HCT116 (cell line): ENCODE measurements at regions not wholly inside any gene's neighbourhood (a gene's known extent, or its start where the extent isn't known, plus 50 kb on each side); places are given as distances from the start of the nearest gene placed in this dataset.
"Not testable (repeated sequence)": the region's sequence is repeated elsewhere in the genome, so short reads cannot be mapped to it uniquely, and the experiment has no call there.

ENCODE experiments used
- ATAC-seq: fragments of 200-7000 bp; cut with Tn5 transposase; 2 replicates; pipeline ENCODE4 v1.9.1; 2020; ENCODE audit warnings: mild to moderate bottlenecking, moderate library complexity
- BruUV-seq: library from RNA; stranded (reverse); fragments of 400-500 nt; replicated peaks from 2 replicates; lab custom pipeline; 2021; lab: Mats Ljungman, UMichigan
- CTCF ChIA-PET: fragments of 300-600 bp; sonication (Branson Sonifier 250); formaldehyde crosslinking; loops from one replicate; lab custom pipeline; 2021; ENCODE audit warnings: antibody characterized with exemption; lab: Charles Lee
- POLR2A ChIA-PET: fragments of 300-600, 350-600 bp; sonication (Branson Sonifier 250); formaldehyde crosslinking; loops from one replicate; lab custom pipeline; 2021; ENCODE audit warnings: antibody characterized with exemption; lab: Charles Lee
- RAD21 ChIA-PET, 2 experiments: fragments of 300-600 bp; sonication (Branson Sonifier 250); formaldehyde crosslinking; loops; one replicate each; lab custom pipeline; 2023; ENCODE audit warnings: low total read pairs in 2 of 2; ENCODE audit not compliant: uncharacterized antibody in 2 of 2, unreplicated experiment in 2 of 2, low non-redundant PET in 1 of 2; lab: Charles Lee
- DNase-seq: peaks from one replicate; pipeline ENCODE4 v3.0.0-alpha.2; 2010; ENCODE audit warnings: low read depth, low spot score
- H2AFZ ChIP-seq: fragments of 200-600 bp; shearing (Covaris generic), sonication (generic); 2 replicates; pipeline ENCODE4 v1.6.1; 2017; ENCODE audit warnings: low read depth, mixed run types, mixed read lengths, antibody characterized with exemption, low read length; ENCODE audit not compliant: poor library complexity, severe bottlenecking
- H3K27ac ChIP-seq: 2 replicates; pipeline ENCODE4 v1.5.1; 2012; ENCODE audit warnings: low read depth, low read length
- H3K27me3 ChIP-seq: fragments of 200-600 bp; sonication (generic); 2 replicates; pipeline ENCODE4 v1.6.1; 2016; ENCODE audit warnings: mixed run types, low read length, mixed read lengths; ENCODE audit not compliant: insufficient read depth
- H3K36me3 ChIP-seq, 2 experiments: fragments of 200-500 bp in 1 of 2; fragments of 200-600 bp in 1 of 2; sonication (Bioruptor generic) in 1 of 2; sonication (generic) in 1 of 2; 2 replicates each; pipeline versions ENCODE4 v1.5.1 to v1.6.1; 2014 to 2016; ENCODE audit warnings: low read length in 2 of 2, inconsistent platforms in 1 of 2, mixed read lengths in 1 of 2, mixed run types in 1 of 2; ENCODE audit not compliant: insufficient read depth in 2 of 2, control insufficient read depth in 1 of 2
- H3K4me1 ChIP-seq, 2 experiments: fragments of 200-600 bp in 1 of 2; sonication (generic) in 1 of 2; 2 replicates each; pipeline versions ENCODE4 v1.5.1 to v1.6.1; 2012 to 2017; ENCODE audit warnings: low read length in 2 of 2, inconsistent platforms in 1 of 2, mild to moderate bottlenecking in 1 of 2, mixed read lengths in 1 of 2, mixed run types in 1 of 2, moderate library complexity in 1 of 2; ENCODE audit not compliant: insufficient read depth in 2 of 2, control insufficient read depth in 1 of 2
- H3K4me2 ChIP-seq: fragments of 200-600 bp; sonication (generic); 2 replicates; pipeline ENCODE4 v1.6.1; 2017; ENCODE audit warnings: mixed run types, low read length, mixed read lengths
- H3K4me3 ChIP-seq, 2 experiments: fragments of 200-600 bp in 1 of 2; sonication (generic) in 1 of 2; replicated peaks in 1 of 2; 2 replicates each; pipeline ENCODE4 v1.5.1; 2011 to 2016; ENCODE audit warnings: low read length in 2 of 2, control low read depth in 1 of 2, low read depth in 1 of 2, mild to moderate bottlenecking in 1 of 2, mixed read lengths in 1 of 2, mixed run types in 1 of 2
- H3K79me2 ChIP-seq: fragments of 200-600 bp; sonication (generic); 2 replicates; pipeline ENCODE4 v1.6.1; 2017; ENCODE audit warnings: mild to moderate bottlenecking, mixed run types, low read length, moderate library complexity, mixed read lengths; ENCODE audit not compliant: insufficient read depth
- H3K9ac ChIP-seq: fragments of 200-600 bp; sonication (generic); 2 replicates; pipeline ENCODE4 v1.6.1; 2016; ENCODE audit warnings: low read length, mixed read lengths
- H3K9me2 ChIP-seq: fragments of 200-600 bp; sonication (generic), shearing (Covaris generic); 2 replicates; pipeline ENCODE4 v1.6.1; 2017; ENCODE audit warnings: mixed run types, mild to moderate bottlenecking, moderate library complexity; ENCODE audit not compliant: insufficient read depth
- H3K9me3 ChIP-seq, 2 experiments: fragments of 200-500 bp in 1 of 2; fragments of 200-600 bp in 1 of 2; sonication (Bioruptor generic) in 1 of 2; sonication (generic) in 1 of 2; 2 replicates each; pipeline ENCODE4 v1.6.1; 2014 to 2017; ENCODE audit warnings: low read length in 2 of 2, mixed read lengths in 2 of 2, inconsistent platforms in 1 of 2, low read depth in 1 of 2, mild to moderate bottlenecking in 1 of 2, mixed run types in 1 of 2, moderate library complexity in 1 of 2; ENCODE audit not compliant: control insufficient read depth in 1 of 2, insufficient read depth in 1 of 2
- H4K20me1 ChIP-seq: fragments of 200-600 bp; sonication (generic), shearing (Covaris generic); 2 replicates; pipeline ENCODE4 v1.6.1; 2017; ENCODE audit warnings: mixed run types, mild to moderate bottlenecking, moderate library complexity; ENCODE audit not compliant: insufficient read depth
- ATF3 ChIP-seq: IDR thresholded peaks from 2 replicates; pipeline ENCODE4 v1.6.1; 2012
- EGR1 ChIP-seq: IDR thresholded peaks from 2 replicates; pipeline ENCODE4 v1.6.1; 2012; ENCODE audit warnings: low read depth
- ELF1 ChIP-seq: IDR thresholded peaks from 2 replicates; pipeline ENCODE4 v1.6.1; 2012; ENCODE audit warnings: low read depth, borderline replicate concordance
- EZH2 ChIP-seq: fragments of 200-600 bp; sonication (generic); IDR thresholded peaks from 2 replicates; pipeline ENCODE4 v1.6.1; 2017; ENCODE audit warnings: antibody characterized with exemption, mixed run types
- FOSL1 ChIP-seq: IDR thresholded peaks from 2 replicates; pipeline ENCODE4 v1.6.1; 2012; ENCODE audit warnings: low read depth
- JUND ChIP-seq: IDR thresholded peaks from 2 replicates; pipeline ENCODE4 v1.6.1; 2012
- POLR2A ChIP-seq: IDR thresholded peaks from 2 replicates; pipeline ENCODE4 v1.7.0; 2011; ENCODE audit warnings: borderline replicate concordance; ENCODE audit not compliant: insufficient read depth, insufficient read length; ENCODE audit errors: extremely low read depth
- POLR2AphosphoS5 ChIP-seq: IDR thresholded peaks from 2 replicates; pipeline ENCODE4 v1.6.1; 2011; ENCODE audit warnings: mild to moderate bottlenecking, low read depth, low read length, moderate library complexity
- RAD21 ChIP-seq: IDR thresholded peaks from 2 replicates; pipeline ENCODE4 v1.6.1; 2012; ENCODE audit warnings: low read depth, mild to moderate bottlenecking
- REST ChIP-seq: IDR thresholded peaks from 2 replicates; pipeline ENCODE4 v1.6.1; 2012; ENCODE audit warnings: low read depth
- SP1 ChIP-seq: IDR thresholded peaks from 2 replicates; pipeline ENCODE4 v1.6.1; 2012; ENCODE audit warnings: low read depth
- SRF ChIP-seq: IDR thresholded peaks from 2 replicates; pipeline ENCODE4 v1.6.1; 2012; ENCODE audit warnings: low read depth
- ZFX ChIP-seq: fragments of 450-650 bp; IDR thresholded peaks from 2 replicates; pipeline ENCODE4 v1.6.1; 2017
- ZNF274 ChIP-seq: fragments of 200-500 bp; sonication (Bioruptor generic); IDR thresholded peaks from 2 replicates; pipeline ENCODE4 v1.6.1; 2014; ENCODE audit warnings: mild to moderate bottlenecking, low read depth, low read length, inconsistent platforms
- intact Hi-C: fragments of 100-400 bp; cut with micrococcal nuclease; formaldehyde crosslinking; loops from 2 replicates; pipeline ENCODE4 v1.10.0; 2022
- TF ChIP-seq, protein P1 (sequence below): IDR thresholded peaks from 2 replicates; pipeline ENCODE4 v1.6.1; 2011; ENCODE audit warnings: mild to moderate bottlenecking, low read length, moderate library complexity; ENCODE audit not compliant: insufficient replicate concordance; ENCODE audit errors: extremely low read depth

DNA sequence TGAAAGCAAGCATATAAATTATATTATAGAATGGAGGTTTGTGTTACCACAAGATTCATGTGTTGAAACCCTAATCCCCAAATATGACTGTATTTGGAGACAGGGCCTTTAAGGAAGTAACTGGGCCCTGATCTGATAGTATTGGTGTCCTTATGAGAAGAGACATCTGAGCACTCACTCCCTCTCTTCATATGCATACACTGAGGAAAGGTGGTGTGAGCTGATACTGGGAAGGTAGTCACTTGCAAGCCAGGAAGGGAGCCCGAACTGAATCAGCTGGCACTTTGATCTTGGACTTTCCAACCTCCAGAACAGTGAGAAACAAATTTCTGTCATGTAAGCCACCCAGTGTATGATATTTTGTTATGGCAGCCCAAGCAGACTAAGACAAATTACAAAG lies 66.9 kb upstream of the RHOBTB1 start:
- intact Hi-C loops: no loop called here
- Histone ChIP-seq H3K4me3 (no peak overlapping the region), H3K9me3 (no peaks in the 10 kb centered on the region), H3K27ac (no peak overlapping the region), H3K36me3 (no peaks in the 10 kb centered on the region), H4K20me1 (no peaks in the 10 kb centered on the region), H3K9me2 (no peaks in the 10 kb centered on the region), H3K9ac (no peak overlapping the region)
- ChIA-PET CTCF (interaction anchor here (0.7 kb wide), 1 partner anchor 40 kb away, joined by 5 read pairs; no protein-coding TSS in a partner anchor), RAD21 (no interaction called here), POLR2A (no interaction called here)
- BruUV-seq: no TSS peak
- ATAC-seq: no peak
- no peak for DNase-seq
- TF ChIP-seq ZNF274 (no peak), EGR1 (no peak), SP1 (no peak), ATF3 (no peak), SRF (no peak), POLR2AphosphoS5 (no peak), EZH2 (no peak), ZFX (no peak), ELF1 (no peak), REST (no peak), POLR2A (no peak), JUND (no peak), RAD21 (no peak), FOSL1 (no peak)
- TF ChIP-seq, protein P1, sequence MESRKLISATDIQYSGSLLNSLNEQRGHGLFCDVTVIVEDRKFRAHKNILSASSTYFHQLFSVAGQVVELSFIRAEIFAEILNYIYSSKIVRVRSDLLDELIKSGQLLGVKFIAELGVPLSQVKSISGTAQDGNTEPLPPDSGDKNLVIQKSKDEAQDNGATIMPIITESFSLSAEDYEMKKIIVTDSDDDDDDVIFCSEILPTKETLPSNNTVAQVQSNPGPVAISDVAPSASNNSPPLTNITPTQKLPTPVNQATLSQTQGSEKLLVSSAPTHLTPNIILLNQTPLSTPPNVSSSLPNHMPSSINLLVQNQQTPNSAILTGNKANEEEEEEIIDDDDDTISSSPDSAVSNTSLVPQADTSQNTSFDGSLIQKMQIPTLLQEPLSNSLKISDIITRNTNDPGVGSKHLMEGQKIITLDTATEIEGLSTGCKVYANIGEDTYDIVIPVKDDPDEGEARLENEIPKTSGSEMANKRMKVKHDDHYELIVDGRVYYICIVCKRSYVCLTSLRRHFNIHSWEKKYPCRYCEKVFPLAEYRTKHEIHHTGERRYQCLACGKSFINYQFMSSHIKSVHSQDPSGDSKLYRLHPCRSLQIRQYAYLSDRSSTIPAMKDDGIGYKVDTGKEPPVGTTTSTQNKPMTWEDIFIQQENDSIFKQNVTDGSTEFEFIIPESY: no peak
- TF ChIP-seq, all 23 proteins: peak for 0
- no peak overlapping the region for H2AFZ ChIP-seq
- no peaks in the 10 kb centered on the region for H3K4me1 ChIP-seq
- no peaks in the 10 kb centered on the region for H3K27me3 ChIP-seq
- H3K79me2 ChIP-seq: no peaks in the 10 kb centered on the region
- H3K4me2 ChIP-seq: no peak overlapping the region

- intact Hi-C loops, H3K4me2 ChIP-seq, CTCF ChIA-PET, H2AFZ ChIP-seq, H3K27me3 ChIP-seq, H4K20me1 ChIP-seq, RAD21 ChIA-PET, H3K79me2 ChIP-seq, DNase-seq, ATAC-seq, H3K9ac ChIP-seq, POLR2A ChIA-PET, H3K27ac ChIP-seq, H3K9me2 ChIP-seq, H3K9me3 ChIP-seq, H3K4me3 ChIP-seq, H3K36me3 ChIP-seq, BruUV-seq: not testable (repeated sequence)
- peaks cover 2 to 11% of the 10 kb centered on the region in 2 experiments; a peak in 2 of 4 replicates for H3K4me1 ChIP-seq
Measured at GRCh38 chr10:61003069-61003468, 59.1 kb upstream of the RHOBTB1 start.
